HEK293T (cell line): ENCODE measurements at regions not wholly inside any gene's neighbourhood (a gene's known extent, or its start where the extent isn't known, plus 50 kb on each side); places are given as distances from the start of the nearest gene placed in this dataset.

Experiments used
- ARNT ChIP-seq: fragments of 450-650 bp; IDR thresholded peaks from 2 replicates; pipeline ENCODE4 v1.6.1; 2017; ENCODE audit warnings: mild to moderate bottlenecking
- BHLHE40 ChIP-seq: fragments of 450-650 bp; IDR thresholded peaks from 2 replicates; pipeline ENCODE4 v1.6.1; 2016; ENCODE audit warnings: mild to moderate bottlenecking, moderate library complexity, borderline replicate concordance
- FOXA1 ChIP-seq: fragments of 450-650 bp; IDR thresholded peaks from 2 replicates; pipeline ENCODE4 v1.6.1; 2016; ENCODE audit warnings: mild to moderate bottlenecking
- FOXK2 ChIP-seq: fragments of 450-650 bp; IDR thresholded peaks from 2 replicates; pipeline ENCODE4 v1.6.1; 2016; ENCODE audit warnings: mild to moderate bottlenecking
- FOXM1 ChIP-seq: fragments of 450-650 bp; IDR thresholded peaks from 2 replicates; pipeline ENCODE4 v1.6.1; 2017; ENCODE audit warnings: mild to moderate bottlenecking, borderline replicate concordance
- NFRKB ChIP-seq: fragments of 450-650 bp; IDR thresholded peaks from 2 replicates; pipeline ENCODE4 v1.6.1; 2016; ENCODE audit warnings: mild to moderate bottlenecking, moderate library complexity
- PKNOX1 ChIP-seq: fragments of 450-650 bp; IDR thresholded peaks from 2 replicates; pipeline ENCODE4 v1.6.1; 2016
- SP1 ChIP-seq: fragments of 450-650 bp; IDR thresholded peaks from 2 replicates; pipeline ENCODE4 v1.6.1; 2017
- SUZ12 ChIP-seq: fragments of 450-650 bp; IDR thresholded peaks from 2 replicates; pipeline ENCODE4 v1.6.1; 2016; ENCODE audit warnings: mild to moderate bottlenecking
- TARDBP ChIP-seq: fragments of 450-650 bp; IDR thresholded peaks from 2 replicates; pipeline ENCODE4 v1.6.1; 2016
- ZNF384 ChIP-seq: fragments of 450-650 bp; IDR thresholded peaks from 2 replicates; pipeline ENCODE4 v1.6.1; 2016

GRCh38 chr12:30012816-30013450, 229.2 kb upstream of the TMTC1 start:
- TF ChIP-seq SP1: no peak
- no peak for TF ChIP-seq FOXK2
- no peak for TF ChIP-seq PKNOX1
- no peak for TF ChIP-seq FOXM1
- no peak for TF ChIP-seq TARDBP
- TF ChIP-seq ARNT: no peak
- no peak for TF ChIP-seq ZNF384
- TF ChIP-seq FOXA1: no peak
- no peak for TF ChIP-seq SUZ12
- TF ChIP-seq BHLHE40: no peak
- TF ChIP-seq NFRKB: no peak
